ENCODE measurements at regions not wholly inside any gene's neighbourhood (a gene's known extent, or its start where the extent isn't known, plus 50 kb on each side); places are given as distances from the start of the nearest gene placed in this dataset.

DNA sequence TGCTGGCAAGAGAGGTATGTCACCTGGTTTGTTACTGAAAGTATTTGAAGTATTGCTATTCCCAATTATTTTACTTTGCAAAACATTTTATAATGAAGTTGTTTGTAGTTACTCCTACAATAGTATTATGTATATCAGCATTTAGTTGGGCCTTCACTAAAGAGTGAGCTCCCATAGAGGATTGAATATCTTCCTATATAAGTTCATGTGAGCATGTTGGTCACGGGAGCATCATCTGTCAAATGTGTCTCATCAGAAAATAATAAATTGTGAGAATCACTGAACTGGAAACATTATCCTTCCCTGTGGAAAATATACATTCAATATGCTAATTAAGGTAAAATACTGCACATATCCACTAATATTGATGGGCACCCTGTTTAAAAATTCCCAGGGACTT, 360.1 kb upstream of the ADGRL3 start:
- Histone ChIP-seq H3K4me1 (replicated peaks in 1 of 4; ENCODE audit: control insufficient read depth in 3 of 4, insufficient read depth in 4 of 4, low read length in 3 of 4) (peaks cover 0 to 4% (median 0%) of the 10 kb centered on the region in 4 experiments; a peak in 3 of 7 replicates), H3K4me2 (ENCODE audit: insufficient read depth in 1 of 2, low read depth in 2 of 2, low read length in 2 of 2) (no peak overlapping the region), H2BK120ac (replicated peaks; ENCODE audit: low read depth, low read length) (no peak overlapping the region), H3K27ac (ENCODE audit: low read depth, low read length) (no peak overlapping the region), H3K79me2 (ENCODE audit: control insufficient read depth in 1 of 2, insufficient read depth in 2 of 2, low read length in 2 of 2) (no peaks in the 10 kb centered on the region), H2AFZ (ENCODE audit: low read length) (no peak overlapping the region), H3K36me3 (ENCODE audit: control insufficient read depth in 2 of 4, insufficient read depth in 4 of 4, low read length in 3 of 4) (no peaks in the 10 kb centered on the region), H3K9ac (replicated peaks in 1 of 4; ENCODE audit: extremely low read depth in 1 of 4, low read depth in 3 of 4, low read length in 3 of 4) (no peak overlapping the region), H2AK5ac (ENCODE audit: low read depth, low read length) (no peak overlapping the region), H3K23me2 (ENCODE audit: low read depth, low read length) (no peaks in the 10 kb centered on the region; the same call in 1 of the 2 replicates), H3K14ac (ENCODE audit: insufficient read length) (no peak overlapping the region), H3K9me3 (ENCODE audit: insufficient read depth in 2 of 2, low read depth in 1 of 2, low read length in 1 of 2) (no peaks in the 10 kb centered on the region; a peak in 1 of 4 replicates), H2BK5ac (ENCODE audit: low read depth, low read length) (no peak overlapping the region), H3K79me1 (ENCODE audit: low read depth, low read length) (no peaks in the 10 kb centered on the region), H2BK12ac (ENCODE audit: low read depth, low read length) (no peak overlapping the region), H4K5ac (ENCODE audit: insufficient read length, low read depth, low read length) (no peak overlapping the region), H3K27me3 (replicated peaks in 1 of 4; ENCODE audit: control insufficient read depth in 3 of 4, extremely low read depth in 1 of 4, insufficient read depth in 3 of 4, low read length in 3 of 4) (no peaks in the 10 kb centered on the region), H3K4me3 (ENCODE audit: extremely low read depth in 1 of 4, insufficient read depth in 2 of 4, low read depth in 3 of 4, low read length in 4 of 4) (no peak overlapping the region), H2BK20ac (ENCODE audit: low read length) (no peak overlapping the region), H3K56ac (replicated peaks; ENCODE audit: insufficient read length, low read depth, low read length) (no peak overlapping the region), H4K20me1 (replicated peaks in 1 of 2; ENCODE audit: control insufficient read depth in 1 of 2, insufficient read depth in 2 of 2, low read length in 2 of 2) (no peaks in the 10 kb centered on the region), H3K4ac (replicated peaks; ENCODE audit: insufficient read length, low read depth, low read length) (no peak overlapping the region), H3K18ac (ENCODE audit: extremely low read depth, low read length) (no peak overlapping the region), H2BK15ac (ENCODE audit: low read length) (no peak overlapping the region), H4K91ac (replicated peaks; ENCODE audit: insufficient read length, low read length) (no peak overlapping the region), H3K23ac (ENCODE audit: insufficient read length) (no peak overlapping the region), H4K8ac (ENCODE audit: extremely low read depth, insufficient read depth, low read length) (no peak overlapping the region)
- DNase-seq (ENCODE audit: low read depth in 1 of 2, low spot score in 2 of 2) (no peak), FAIRE-seq (no peak)
- CTCF ChIA-PET (ENCODE audit: partially characterized antibody), result interaction anchor here (0.8 to 1.1 kb wide), 2 partner anchors 23 to 684 kb away, joined by 3 to 4 read pairs; no protein-coding TSS in a partner anchor
- 89% methylated on average over 1 of the region's 1 CpG; no CpG with 5 or more reads in 1 of the 2 experiments for WGBS, 2 experiments (ENCODE audit: extremely low coverage in 1 of 2, insufficient coverage in 1 of 2, insufficient read length in 1 of 2, insufficient replicate concordance in 2 of 2, low coverage in 1 of 2, low lambda C conversion rate in 2 of 2, missing lambda C conversion rate in 1 of 2)
- POLR2A ChIA-PET (ENCODE audit: partially characterized antibody), result no interaction called here
- TF ChIP-seq CHD2 (IDR thresholded peaks at IDR 0.05; ENCODE audit: low read length) (no peak), FOSL1 (IDR thresholded peaks at IDR 0.05; ENCODE audit: insufficient read depth, low read depth, low read length) (no peak), RXRA (IDR thresholded peaks at IDR 0.05; ENCODE audit: insufficient read depth, low read depth, low read length) (no peak), RNF2 (IDR thresholded peaks at IDR 0.05; ENCODE audit: borderline replicate concordance, low read depth, low read length, missing control alignments, poor library complexity, severe bottlenecking) (no peak), CHD1 (IDR thresholded peaks at IDR 0.05; ENCODE audit: low read depth, low read length) (no peak), EGR1 (IDR thresholded peaks at IDR 0.05; ENCODE audit: borderline replicate concordance, low read depth, low read length) (no peak), KDM1A (IDR thresholded peaks at IDR 0.05; ENCODE audit: borderline replicate concordance, low read length) (no peak), HDAC2 (IDR thresholded peaks at IDR 0.05; ENCODE audit: borderline replicate concordance in 1 of 2, low read depth in 2 of 2, low read length in 2 of 2) (no peak), POU5F1 (IDR thresholded peaks at IDR 0.05; ENCODE audit: low read depth, low read length) (no peak), TCF12 (IDR thresholded peaks at IDR 0.05; ENCODE audit: low read depth, low read length) (no peak), GABPA (IDR thresholded peaks at IDR 0.05; ENCODE audit: borderline replicate concordance, insufficient read depth, low read length) (no peak), TAF7 (optimal IDR thresholded peaks at IDR 0.05; ENCODE audit: borderline replicate concordance, low read depth, low read length) (no peak), SP4 (IDR thresholded peaks at IDR 0.05; ENCODE audit: low read length) (no peak)
- TF ChIP-seq, protein P1, sequence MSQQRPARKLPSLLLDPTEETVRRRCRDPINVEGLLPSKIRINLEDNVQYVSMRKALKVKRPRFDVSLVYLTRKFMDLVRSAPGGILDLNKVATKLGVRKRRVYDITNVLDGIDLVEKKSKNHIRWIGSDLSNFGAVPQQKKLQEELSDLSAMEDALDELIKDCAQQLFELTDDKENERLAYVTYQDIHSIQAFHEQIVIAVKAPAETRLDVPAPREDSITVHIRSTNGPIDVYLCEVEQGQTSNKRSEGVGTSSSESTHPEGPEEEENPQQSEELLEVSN (IDR thresholded peaks at IDR 0.05), result no peak
